ENCODE measurements at regions not wholly inside any gene's neighbourhood (a gene's known extent, or its start where the extent isn't known, plus 50 kb on each side); places are given as distances from the start of the nearest gene placed in this dataset.

- POLR2A ChIA-PET = no interaction called here
- H3K4me1 ChIP-seq (ENCODE audit: control insufficient read depth, insufficient read depth, low read length) = no peaks in the 10 kb centered on the region
- no peaks in the 10 kb centered on the region for H3K9me3 ChIP-seq (ENCODE audit: control insufficient read depth, insufficient read depth, low read depth, low read length)
- CTCF ChIA-PET = no interaction called here
- TF ChIP-seq, protein P1, sequence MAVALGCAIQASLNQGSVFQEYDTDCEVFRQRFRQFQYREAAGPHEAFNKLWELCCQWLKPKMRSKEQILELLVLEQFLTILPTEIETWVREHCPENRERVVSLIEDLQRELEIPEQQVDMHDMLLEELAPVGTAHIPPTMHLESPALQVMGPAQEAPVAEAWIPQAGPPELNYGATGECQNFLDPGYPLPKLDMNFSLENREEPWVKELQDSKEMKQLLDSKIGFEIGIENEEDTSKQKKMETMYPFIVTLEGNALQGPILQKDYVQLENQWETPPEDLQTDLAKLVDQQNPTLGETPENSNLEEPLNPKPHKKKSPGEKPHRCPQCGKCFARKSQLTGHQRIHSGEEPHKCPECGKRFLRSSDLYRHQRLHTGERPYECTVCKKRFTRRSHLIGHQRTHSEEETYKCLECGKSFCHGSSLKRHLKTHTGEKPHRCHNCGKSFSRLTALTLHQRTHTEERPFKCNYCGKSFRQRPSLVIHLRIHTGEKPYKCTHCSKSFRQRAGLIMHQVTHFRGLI (tag by site-specific recombination; IDR thresholded peaks at IDR 0.05) = no peak
- TF ChIP-seq, protein P2, sequence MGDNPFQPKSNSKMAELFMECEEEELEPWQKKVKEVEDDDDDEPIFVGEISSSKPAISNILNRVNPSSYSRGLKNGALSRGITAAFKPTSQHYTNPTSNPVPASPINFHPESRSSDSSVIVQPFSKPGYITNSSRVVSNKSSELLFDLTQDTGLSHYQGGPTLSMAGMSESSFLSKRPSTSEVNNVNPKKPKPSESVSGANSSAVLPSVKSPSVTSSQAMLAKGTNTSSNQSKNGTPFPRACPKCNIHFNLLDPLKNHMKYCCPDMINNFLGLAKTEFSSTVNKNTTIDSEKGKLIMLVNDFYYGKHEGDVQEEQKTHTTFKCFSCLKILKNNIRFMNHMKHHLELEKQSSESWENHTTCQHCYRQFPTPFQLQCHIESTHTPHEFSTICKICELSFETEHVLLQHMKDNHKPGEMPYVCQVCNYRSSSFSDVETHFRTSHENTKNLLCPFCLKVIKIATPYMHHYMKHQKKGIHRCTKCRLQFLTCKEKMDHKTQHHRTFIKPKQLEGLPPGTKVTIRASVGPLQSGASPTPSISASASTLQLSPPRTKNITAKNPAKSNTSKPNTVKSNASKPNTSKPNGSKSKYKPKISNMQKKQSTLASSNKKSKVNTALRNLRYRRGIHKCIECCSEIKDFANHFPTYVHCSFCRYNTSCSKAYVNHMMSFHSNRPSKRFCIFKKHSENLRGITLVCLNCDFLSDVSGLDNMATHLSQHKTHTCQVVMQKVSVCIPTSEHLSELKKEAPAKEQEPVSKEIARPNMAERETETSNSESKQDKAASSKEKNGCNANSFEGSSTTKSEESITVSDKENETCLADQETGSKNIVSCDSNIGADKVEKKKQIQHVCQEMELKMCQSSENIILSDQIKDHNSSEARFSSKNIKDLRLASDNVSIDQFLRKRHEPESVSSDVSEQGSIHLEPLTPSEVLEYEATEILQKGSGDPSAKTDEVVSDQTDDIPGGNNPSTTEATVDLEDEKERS (tag by site-specific recombination; IDR thresholded peaks at IDR 0.05) = no peak
- TF ChIP-seq ZNF155 (tag by site-specific recombination; IDR thresholded peaks at IDR 0.05) (no peak), ZNF654 (tag by site-specific recombination; IDR thresholded peaks at IDR 0.05; ENCODE audit: low read depth) (no peak)
- H3K4me3 ChIP-seq (ENCODE audit: low read depth, low read length) = no peak overlapping the region
- H3K36me3 ChIP-seq (ENCODE audit: control insufficient read depth in 2 of 2, insufficient read depth in 1 of 2, low read length in 2 of 2) = no peaks in the 10 kb centered on the region
- H3K27ac ChIP-seq (ENCODE audit: extremely low read depth, low read depth, low read length) = no peak overlapping the region
Measured at GRCh38 chr5:148934895-148935400, 108.5 kb downstream of the ADRB2 start.

DNA sequence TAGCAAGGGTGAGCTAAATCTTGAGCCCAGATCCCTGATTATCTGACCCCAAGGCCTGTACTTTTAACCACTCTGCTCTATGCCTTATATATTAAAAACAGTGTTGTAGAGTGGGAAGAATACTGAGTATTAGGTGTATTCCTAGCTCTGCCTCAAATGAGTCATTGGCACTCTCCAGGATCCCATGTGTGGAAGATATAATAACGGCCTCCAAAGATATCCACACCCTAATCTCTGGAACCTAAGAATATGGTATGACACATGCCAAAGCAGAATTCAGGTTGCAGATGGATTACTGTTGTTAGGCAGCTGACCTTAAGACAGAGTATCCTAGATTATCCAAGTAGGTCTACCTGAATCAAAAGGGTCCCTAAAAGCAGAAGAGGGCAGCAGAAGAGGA, 110.8 kb downstream of the ADRB2 start:
- ChIA-PET POLR2A (no interaction called here), CTCF (interaction anchor here (0.9 to 3.0 kb wide), 6 partner anchors 10 to 196 kb away, joined by 3 to 13 read pairs (median 4); no protein-coding TSS in a partner anchor)
- no peaks in the 10 kb centered on the region for H3K9me3 ChIP-seq (ENCODE audit: control insufficient read depth, insufficient read depth, low read depth, low read length)
- no peaks in the 10 kb centered on the region for H3K4me1 ChIP-seq (ENCODE audit: control insufficient read depth, insufficient read depth, low read length)
- no peak overlapping the region for H3K27ac ChIP-seq (ENCODE audit: extremely low read depth, low read depth, low read length)
- TF ChIP-seq ZNF341 (tag by site-specific recombination; IDR thresholded peaks at IDR 0.05; ENCODE audit: low read depth) (no peak), ZNF114 (tag by site-specific recombination; IDR thresholded peaks at IDR 0.05) (no peak), SP2 (tag by site-specific recombination; IDR thresholded peaks at IDR 0.05) (no peak), ZNF174 (tag by site-specific recombination; IDR thresholded peaks at IDR 0.05) (no peak), PRDM6 (tag by site-specific recombination; IDR thresholded peaks at IDR 0.05) (no peak), GLIS2 (tag by site-specific recombination; IDR thresholded peaks at IDR 0.05) (no peak)
- TF ChIP-seq, protein P3, sequence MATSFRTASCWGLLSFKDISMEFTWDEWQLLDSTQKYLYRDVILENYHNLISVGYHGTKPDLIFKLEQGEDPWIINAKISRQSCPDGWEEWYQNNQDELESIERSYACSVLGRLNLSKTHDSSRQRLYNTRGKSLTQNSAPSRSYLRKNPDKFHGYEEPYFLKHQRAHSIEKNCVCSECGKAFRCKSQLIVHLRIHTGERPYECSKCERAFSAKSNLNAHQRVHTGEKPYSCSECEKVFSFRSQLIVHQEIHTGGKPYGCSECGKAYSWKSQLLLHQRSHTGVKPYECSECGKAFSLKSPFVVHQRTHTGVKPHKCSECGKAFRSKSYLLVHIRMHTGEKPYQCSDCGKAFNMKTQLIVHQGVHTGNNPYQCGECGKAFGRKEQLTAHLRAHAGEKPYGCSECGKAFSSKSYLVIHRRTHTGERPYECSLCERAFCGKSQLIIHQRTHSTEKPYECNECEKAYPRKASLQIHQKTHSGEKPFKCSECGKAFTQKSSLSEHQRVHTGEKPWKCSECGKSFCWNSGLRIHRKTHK (tag by site-specific recombination; IDR thresholded peaks at IDR 0.05) = no peak
- TF ChIP-seq, protein P4, sequence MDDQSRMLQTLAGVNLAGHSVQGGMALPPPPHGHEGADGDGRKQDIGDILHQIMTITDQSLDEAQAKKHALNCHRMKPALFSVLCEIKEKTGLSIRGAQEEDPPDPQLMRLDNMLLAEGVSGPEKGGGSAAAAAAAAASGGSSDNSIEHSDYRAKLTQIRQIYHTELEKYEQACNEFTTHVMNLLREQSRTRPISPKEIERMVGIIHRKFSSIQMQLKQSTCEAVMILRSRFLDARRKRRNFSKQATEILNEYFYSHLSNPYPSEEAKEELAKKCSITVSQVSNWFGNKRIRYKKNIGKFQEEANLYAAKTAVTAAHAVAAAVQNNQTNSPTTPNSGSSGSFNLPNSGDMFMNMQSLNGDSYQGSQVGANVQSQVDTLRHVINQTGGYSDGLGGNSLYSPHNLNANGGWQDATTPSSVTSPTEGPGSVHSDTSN (CRISPR knock-in tag; IDR thresholded peaks at IDR 0.05) = no peak
- TF ChIP-seq, protein P5, sequence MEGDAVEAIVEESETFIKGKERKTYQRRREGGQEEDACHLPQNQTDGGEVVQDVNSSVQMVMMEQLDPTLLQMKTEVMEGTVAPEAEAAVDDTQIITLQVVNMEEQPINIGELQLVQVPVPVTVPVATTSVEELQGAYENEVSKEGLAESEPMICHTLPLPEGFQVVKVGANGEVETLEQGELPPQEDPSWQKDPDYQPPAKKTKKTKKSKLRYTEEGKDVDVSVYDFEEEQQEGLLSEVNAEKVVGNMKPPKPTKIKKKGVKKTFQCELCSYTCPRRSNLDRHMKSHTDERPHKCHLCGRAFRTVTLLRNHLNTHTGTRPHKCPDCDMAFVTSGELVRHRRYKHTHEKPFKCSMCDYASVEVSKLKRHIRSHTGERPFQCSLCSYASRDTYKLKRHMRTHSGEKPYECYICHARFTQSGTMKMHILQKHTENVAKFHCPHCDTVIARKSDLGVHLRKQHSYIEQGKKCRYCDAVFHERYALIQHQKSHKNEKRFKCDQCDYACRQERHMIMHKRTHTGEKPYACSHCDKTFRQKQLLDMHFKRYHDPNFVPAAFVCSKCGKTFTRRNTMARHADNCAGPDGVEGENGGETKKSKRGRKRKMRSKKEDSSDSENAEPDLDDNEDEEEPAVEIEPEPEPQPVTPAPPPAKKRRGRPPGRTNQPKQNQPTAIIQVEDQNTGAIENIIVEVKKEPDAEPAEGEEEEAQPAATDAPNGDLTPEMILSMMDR (tag by site-specific recombination; IDR thresholded peaks at IDR 0.05) = no peak
- TF ChIP-seq, protein P6, sequence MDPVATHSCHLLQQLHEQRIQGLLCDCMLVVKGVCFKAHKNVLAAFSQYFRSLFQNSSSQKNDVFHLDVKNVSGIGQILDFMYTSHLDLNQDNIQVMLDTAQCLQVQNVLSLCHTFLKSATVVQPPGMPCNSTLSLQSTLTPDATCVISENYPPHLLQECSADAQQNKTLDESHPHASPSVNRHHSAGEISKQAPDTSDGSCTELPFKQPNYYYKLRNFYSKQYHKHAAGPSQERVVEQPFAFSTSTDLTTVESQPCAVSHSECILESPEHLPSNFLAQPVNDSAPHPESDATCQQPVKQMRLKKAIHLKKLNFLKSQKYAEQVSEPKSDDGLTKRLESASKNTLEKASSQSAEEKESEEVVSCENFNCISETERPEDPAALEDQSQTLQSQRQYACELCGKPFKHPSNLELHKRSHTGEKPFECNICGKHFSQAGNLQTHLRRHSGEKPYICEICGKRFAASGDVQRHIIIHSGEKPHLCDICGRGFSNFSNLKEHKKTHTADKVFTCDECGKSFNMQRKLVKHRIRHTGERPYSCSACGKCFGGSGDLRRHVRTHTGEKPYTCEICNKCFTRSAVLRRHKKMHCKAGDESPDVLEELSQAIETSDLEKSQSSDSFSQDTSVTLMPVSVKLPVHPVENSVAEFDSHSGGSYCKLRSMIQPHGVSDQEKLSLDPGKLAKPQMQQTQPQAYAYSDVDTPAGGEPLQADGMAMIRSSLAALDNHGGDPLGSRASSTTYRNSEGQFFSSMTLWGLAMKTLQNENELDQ (tag by site-specific recombination; IDR thresholded peaks at IDR 0.05; ENCODE audit: low read depth) = no peak
- H3K36me3 ChIP-seq (ENCODE audit: control insufficient read depth in 2 of 2, insufficient read depth in 1 of 2, low read length in 2 of 2) = no peaks in the 10 kb centered on the region
- H3K4me3 ChIP-seq (ENCODE audit: low read depth, low read length) = no peak overlapping the region

Measured in HEK293 (cell line).